A549 (cell line): ENCODE measurements at regions not wholly inside any gene's neighbourhood (a gene's known extent, or its start where the extent isn't known, plus 50 kb on each side); places are given as distances from the start of the nearest gene placed in this dataset.

ENCODE experiments used
- CTCF ChIP-seq: fragments of >200 bp; sonication (Bioruptor Twin); formaldehyde crosslinking; IDR thresholded peaks from 3 replicates; pipeline ENCODE4 v1.5.1; 2016
- SMC3 ChIP-seq: fragments of >200 bp; sonication (Bioruptor Twin); formaldehyde crosslinking; IDR thresholded peaks from 3 replicates; pipeline ENCODE4 v1.6.1; 2018; ENCODE audit warnings: inconsistent platforms

DNA sequence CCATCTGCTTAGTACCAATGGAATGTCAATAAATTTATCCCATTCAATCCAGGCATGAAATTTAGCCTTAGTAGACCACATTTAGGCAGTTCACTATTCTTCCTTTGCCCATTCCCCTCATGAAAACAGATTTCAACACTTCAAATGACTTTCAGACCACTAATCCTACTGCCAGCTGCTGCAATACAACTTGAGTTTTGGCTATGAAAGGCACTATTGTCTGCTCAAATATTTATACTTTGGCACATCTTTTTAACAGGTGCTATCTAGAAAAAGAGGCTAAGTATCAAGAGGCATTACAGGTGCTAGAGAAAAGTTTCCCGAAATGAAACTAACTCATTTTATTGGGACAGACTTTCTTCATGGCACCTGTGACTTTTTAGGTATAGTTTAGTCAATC lies 499.8 kb downstream of the C12orf50 start:
- TF ChIP-seq SMC3 (no peak), CTCF (no peak)
